NOMO-1 treated with DMSO at 0.1 percent for 48 hours (cell line): ENCODE measurements at regions not wholly inside any gene's neighbourhood (a gene's known extent, or its start where the extent isn't known, plus 50 kb on each side); places are given as distances from the start of the nearest gene placed in this dataset.
"Not testable (repeated sequence)": the region's sequence is repeated elsewhere in the genome, so short reads cannot be mapped to it uniquely, and the experiment has no call there.

ENCODE experiments used
- DNase-seq: peaks from one replicate; lab custom pipeline; 2025; ENCODE audit not compliant: unreplicated experiment; lab: John Stamatoyannopoulos, UW

GRCh38 chr2:138066139-138066806, 102.0 kb downstream of the HNMT start:
- no peak for DNase-seq

DNA sequence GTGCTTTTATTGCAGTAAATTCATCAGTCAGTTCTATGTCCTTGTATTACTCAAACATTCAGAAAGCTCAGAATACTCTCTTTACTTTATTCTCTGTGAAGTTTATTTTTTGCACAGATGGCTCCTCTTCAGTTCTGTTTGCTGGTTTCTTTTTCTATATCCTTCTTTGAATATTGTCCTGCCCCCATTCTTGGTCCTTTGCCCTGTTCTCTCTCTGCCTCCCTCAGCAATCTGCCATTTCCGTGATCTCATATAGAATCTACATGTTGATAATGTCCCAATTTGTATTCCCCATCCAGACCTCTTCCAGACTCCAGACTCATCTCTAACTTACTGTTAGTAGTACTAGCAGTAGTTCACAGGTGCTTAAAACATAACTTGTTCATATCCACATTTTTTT, 102.6 kb downstream of the HNMT start:
- no peak for DNase-seq

GRCh38 chr2:138068669-138069068, 104.4 kb downstream of the HNMT start:
- not testable (repeated sequence) for DNase-seq

DNA sequence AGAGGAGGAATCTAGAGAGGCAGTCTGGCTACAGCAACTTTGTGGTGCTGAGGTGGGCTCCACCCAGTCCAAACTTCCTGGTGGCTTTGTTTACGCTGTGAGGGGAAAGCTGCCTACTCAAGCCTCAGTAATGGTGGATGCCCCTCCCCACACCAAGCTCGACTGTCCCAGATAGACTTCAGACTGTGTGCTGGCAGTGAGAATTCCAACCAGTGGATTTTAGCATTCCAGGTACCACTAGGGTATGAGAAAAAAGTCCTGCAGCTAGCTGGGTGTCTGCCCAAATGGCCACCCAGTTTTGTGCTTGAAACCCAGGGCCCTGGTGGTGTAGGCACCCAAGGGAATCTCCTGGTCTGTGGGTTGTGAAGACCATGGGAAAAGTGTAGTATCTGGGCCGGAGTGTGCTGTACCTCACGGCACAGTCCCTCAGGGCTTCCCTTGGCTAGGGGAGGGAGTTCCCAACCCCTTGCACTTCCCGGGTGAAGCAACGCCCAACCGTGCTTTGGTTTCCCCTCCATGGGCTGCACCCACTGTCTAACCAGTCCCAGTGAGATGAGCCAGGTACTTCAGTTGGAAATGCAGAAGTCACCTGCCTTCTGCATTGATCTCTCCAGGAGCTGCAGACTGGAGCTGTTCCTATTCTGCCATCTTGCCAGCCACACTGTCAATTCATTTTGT, 106.9 kb downstream of the HNMT start:
- DNase-seq, result not testable (repeated sequence)

GRCh38 chr2:138071720-138072719, 107.7 kb downstream of the HNMT start:
- no peak for DNase-seq

GRCh38 chr2:138078153-138078552, 113.9 kb downstream of the HNMT start:
- no peak for DNase-seq

DNA sequence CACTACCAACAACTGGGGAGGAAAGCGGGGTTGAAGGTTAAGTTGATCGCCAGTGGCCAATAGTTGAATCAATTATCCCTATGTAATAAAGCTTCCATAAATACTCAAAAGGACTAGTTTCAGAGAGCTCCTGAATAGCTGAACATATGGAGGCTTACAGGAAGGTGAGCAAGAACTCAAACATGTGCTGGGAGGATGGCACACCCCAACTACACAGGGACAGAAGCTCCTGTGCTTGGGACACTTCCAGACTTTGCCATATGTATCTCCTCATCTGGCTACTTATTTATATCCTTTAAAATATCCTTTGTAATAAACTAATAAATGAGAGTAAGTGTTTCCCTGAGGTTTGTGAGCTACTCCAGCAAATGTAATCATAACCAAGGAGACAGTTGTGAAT, 115.7 kb downstream of the HNMT start:
- no peak for DNase-seq

GRCh38 chr2:138081225-138082073, 117.2 kb downstream of the HNMT start:
- no peak for DNase-seq

DNA sequence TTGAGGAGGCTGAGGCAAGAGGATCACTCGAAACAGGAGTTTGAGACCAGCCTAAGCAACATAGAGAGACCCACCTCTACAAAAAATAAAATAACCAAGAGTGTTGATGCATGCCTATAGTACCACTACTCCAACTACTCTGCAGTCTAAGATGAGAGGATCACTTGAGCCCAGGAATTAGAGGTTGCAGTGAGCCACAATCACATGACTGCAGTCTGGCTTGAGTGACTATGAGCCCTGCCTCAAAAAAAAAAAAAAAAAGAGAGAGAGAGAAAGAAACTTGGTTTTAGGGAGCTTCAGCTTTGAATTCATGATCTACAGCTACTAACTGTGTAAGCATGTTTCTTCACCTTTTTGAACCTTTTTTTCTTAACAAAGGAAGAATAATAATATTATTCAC, 119.9 kb downstream of the HNMT start:
- no peak for DNase-seq

DNA sequence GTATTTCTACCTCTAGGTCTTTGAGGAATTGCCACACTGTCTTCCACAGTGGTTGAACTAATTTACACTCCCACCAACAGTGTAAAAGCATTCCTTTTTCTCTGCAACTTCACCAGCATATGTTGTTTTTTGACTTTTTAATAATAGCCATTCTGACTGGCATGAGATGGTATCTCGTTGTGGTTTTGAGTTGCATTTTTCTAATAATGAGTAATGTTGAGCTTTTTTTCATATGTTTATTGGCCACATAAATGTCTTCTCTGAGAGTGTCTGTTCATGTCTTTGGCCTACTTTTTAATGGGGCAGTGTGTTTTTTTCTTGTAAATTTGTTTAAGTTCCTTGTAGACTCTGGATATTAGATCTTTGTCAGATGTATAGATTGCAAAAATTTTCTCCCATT, 121.2 kb downstream of the HNMT start:
- not testable (repeated sequence) for DNase-seq

- DNase-seq, result no peak
These were observed 122.3 kb downstream of the HNMT start for GRCh38 chr2:138086576-138086975.

GRCh38 chr2:138087751-138088593, 123.7 kb downstream of the HNMT start:
- DNase-seq, result no peak

DNA sequence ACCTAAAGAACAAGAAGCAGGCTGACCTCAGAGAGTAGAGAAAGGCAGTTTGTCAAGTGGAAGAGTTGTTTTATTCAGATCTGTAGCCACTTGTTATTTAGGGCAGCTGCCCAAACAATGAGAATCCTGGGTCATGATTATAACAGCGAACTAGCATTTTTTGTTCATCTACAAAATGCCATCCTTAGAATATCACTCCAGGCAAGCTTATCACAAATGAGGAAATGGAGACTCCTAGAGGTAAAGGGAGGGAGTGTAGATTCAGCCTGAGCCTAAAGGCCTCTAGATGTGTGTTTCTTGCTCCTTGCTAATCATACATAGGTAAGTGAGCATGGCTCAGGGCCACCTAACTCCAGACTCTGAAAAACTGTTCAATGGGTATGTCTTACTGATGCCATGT, 126.1 kb downstream of the HNMT start:
- DNase-seq, result peak; percentile 61

DNA sequence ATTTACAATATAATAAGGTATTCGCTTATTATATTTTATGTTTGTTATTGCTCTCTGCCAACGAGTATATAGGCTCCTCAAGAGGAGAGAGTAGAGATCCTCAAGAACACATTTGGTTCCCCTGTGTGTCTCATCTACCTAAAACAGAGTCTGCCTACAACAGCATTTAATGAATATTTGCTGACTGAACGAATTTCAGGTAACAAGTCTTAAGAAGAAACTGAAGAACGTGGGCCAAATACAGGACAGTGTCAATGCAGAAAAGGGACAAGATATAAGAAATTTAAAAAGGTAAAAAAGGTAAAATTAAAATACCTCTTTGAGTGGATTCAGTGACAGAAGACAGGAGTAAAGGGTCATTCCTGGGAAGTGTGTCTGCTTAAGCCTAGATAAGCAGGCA, 129.2 kb downstream of the HNMT start:
- DNase-seq, result no peak

DNA sequence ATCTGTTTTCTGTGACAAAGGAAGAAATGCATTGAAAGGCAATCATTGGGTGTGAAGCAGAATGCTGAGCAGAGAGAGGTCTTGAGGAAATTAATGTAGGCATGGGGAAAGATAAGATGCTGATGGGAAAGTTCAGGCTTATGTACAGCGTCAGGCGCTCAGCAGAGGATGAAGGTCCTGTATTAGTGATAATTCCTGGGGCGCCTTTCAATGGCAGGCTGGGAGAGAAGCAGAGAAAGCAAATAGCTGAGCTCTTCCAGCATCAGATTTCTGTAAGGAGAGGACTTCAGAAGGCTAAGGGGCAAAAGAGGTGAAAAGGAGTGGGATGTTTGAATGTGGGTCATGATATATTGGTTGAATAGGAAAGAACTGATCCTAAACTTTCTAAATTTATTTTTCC, 129.8 kb downstream of the HNMT start:
- no peak for DNase-seq

DNA sequence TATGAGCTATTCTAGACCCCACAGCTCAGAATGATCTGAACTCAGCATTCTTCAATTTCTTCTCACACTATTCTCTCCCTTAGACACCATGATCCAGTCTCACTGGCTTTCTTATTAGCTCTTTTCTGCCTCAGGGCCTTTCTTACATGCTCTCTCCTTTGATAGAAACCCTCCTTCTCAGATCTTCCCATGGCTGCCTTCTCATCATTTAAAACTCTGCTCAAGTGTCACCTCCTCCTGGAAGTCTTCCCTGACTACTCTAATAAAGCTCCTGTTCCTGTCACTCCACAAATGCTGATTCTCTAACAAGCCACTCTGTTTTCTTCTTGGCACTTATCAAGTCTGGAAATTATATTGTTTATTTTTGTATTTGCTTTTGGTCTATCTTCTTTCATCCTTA, 131.1 kb downstream of the HNMT start:
- no peak for DNase-seq

DNA sequence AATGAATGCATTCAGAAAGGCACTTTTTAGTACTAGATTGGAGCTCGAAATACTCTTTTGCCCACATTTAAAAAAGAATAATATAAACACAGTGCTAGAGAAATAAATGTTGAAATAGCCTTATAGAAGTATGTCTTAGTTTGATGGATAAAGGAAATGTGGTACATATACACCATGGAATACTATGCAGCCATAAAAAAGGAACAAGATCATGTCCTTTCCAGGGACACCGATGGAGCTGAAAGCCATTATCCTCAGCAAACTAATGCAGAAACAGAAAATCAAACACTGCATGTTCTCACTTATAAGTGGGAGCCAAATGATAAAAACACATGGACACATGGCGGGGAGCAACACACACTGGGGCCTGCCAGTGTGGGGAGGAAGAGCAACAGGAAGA, 135.0 kb downstream of the HNMT start:
- not testable (repeated sequence) for DNase-seq

DNA sequence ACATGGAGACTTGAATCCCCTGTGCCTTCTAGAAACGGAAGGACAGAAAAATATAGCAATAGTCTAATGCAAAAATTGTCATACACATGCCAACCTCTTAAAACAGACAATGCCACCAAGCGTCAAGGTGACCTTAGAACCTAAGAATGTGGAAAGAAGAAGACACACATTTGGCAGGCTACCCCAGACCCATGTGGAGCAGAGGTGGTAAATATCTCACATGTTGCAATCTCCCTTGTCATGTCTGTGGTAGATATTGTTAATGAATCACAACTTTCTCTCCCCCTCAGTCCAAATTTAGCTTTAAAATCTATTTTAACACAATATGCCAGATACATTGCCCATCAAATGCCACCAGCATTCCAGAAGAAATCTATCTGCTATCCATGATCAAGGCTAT, 137.4 kb downstream of the HNMT start:
- DNase-seq, result no peak

- DNase-seq, result no peak
These were observed 138.4 kb downstream of the HNMT start for GRCh38 chr2:138102664-138103063.

DNA sequence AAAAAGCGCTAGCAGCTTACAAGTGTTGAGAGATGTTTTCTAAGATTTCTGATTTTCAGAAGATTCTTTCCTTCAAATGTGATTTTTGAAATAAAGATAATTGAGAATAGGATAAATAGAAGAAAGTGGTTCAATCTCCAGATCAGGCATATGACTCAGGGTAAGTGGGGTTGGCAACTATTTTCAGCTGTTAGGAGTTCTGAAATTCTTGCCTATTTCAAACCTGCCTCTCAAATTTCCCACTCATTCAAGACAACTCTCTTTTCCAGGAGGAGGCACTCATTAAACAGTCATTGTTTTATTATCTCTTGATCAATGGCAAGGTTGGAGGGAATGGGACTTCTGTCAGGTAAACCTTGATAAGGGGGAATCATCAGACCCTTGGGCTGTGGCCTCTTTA, 138.9 kb downstream of the HNMT start:
- DNase-seq, result no peak
